Left ventricle myocardium inferior (tissue), 1 donor: ENCODE measurements at regions not wholly inside any gene's neighbourhood (a gene's known extent, or its start where the extent isn't known, plus 50 kb on each side); places are given as distances from the start of the nearest gene placed in this dataset.

Source experiments
- DNase-seq: peaks from one replicate; pipeline ENCODE4 v3.0.0-alpha.2; 2020
- H3K27ac ChIP-seq: fragments of 200-600 bp; replicated peaks from 2 replicates; pipeline ENCODE4 v1.8.0; 2021
- H3K27me3 ChIP-seq: fragments of 200-600 bp; 2 replicates; pipeline ENCODE4 v1.8.0; 2021; ENCODE audit warnings: low read depth
- H3K36me3 ChIP-seq: fragments of 200-600 bp; 2 replicates; pipeline ENCODE4 v1.8.0; 2021
- H3K4me1 ChIP-seq: fragments of 200-600 bp; 2 replicates; pipeline ENCODE4 v1.8.0; 2021
- H3K4me3 ChIP-seq: fragments of 200-600 bp; 2 replicates; pipeline ENCODE4 v1.8.0; 2021; ENCODE audit warnings: mild to moderate bottlenecking, moderate library complexity
- H3K9me3 ChIP-seq: fragments of 200-600 bp; replicated peaks from 2 replicates; pipeline ENCODE4 v1.8.0; 2021
- intact Hi-C: fragments of 100-400 bp; cut with micrococcal nuclease; formaldehyde crosslinking; loops from one replicate; pipeline ENCODE4 v1.11.0; 2022
- TF ChIP-seq, protein P1 (sequence below): fragments of 200-600 bp; IDR thresholded peaks from 2 replicates; pipeline ENCODE4 v1.8.0; 2021; ENCODE audit warnings: antibody characterized with exemption, mild to moderate bottlenecking, borderline replicate concordance
- donor health status: DM: no; HTN: yes; CAD: no; lungs with severe emphysema.

DNA sequence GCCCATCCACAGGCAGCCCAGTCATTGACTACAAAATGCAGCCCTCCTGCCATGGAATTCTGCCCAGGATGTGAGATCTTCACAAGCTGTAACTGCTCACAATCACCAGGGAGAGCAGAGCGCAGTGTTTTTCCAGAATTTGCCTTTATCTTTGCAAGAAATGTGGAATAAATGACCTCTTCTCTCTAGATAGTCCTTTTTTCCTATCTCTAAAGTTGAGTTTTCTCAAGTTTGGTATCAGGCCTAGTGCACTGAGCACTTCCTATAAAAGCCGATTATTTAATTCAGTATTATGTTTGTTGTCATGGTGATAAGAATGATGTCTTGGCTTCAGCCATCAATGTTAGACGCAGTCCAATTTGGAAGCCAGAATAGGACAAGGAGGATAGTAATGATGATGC is 246.9 kb upstream of the IRF2BP2 start:
- no peak overlapping the region for H3K4me3 ChIP-seq
- DNase-seq: no peak
- no peaks in the 10 kb centered on the region for H3K36me3 ChIP-seq
- no peaks in the 10 kb centered on the region for H3K27me3 ChIP-seq
- TF ChIP-seq, protein P1, sequence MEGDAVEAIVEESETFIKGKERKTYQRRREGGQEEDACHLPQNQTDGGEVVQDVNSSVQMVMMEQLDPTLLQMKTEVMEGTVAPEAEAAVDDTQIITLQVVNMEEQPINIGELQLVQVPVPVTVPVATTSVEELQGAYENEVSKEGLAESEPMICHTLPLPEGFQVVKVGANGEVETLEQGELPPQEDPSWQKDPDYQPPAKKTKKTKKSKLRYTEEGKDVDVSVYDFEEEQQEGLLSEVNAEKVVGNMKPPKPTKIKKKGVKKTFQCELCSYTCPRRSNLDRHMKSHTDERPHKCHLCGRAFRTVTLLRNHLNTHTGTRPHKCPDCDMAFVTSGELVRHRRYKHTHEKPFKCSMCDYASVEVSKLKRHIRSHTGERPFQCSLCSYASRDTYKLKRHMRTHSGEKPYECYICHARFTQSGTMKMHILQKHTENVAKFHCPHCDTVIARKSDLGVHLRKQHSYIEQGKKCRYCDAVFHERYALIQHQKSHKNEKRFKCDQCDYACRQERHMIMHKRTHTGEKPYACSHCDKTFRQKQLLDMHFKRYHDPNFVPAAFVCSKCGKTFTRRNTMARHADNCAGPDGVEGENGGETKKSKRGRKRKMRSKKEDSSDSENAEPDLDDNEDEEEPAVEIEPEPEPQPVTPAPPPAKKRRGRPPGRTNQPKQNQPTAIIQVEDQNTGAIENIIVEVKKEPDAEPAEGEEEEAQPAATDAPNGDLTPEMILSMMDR: no peak
- H3K27ac ChIP-seq: peak overlapping the region; percentile 77
- H3K4me1 ChIP-seq: peaks cover 9% of the 10 kb centered on the region
- H3K9me3 ChIP-seq: peaks cover 10% of the 10 kb centered on the region
- intact Hi-C loops: no loop called here

GRCh38 chr1:234855851-234856250 is 245.9 kb upstream of the IRF2BP2 start:
- no peaks in the 10 kb centered on the region for H3K27me3 ChIP-seq
- H3K27ac ChIP-seq: peak overlapping the region; percentile 77
- H3K36me3 ChIP-seq: no peaks in the 10 kb centered on the region
- H3K9me3 ChIP-seq: peaks cover 4% of the 10 kb centered on the region
- peaks cover 14% of the 10 kb centered on the region for H3K4me1 ChIP-seq
- intact Hi-C loops: no loop called here
- DNase-seq: no peak
- no peak overlapping the region for H3K4me3 ChIP-seq
- TF ChIP-seq, protein P1: no peak

- Histone ChIP-seq H3K27me3 (no peaks in the 10 kb centered on the region), H3K4me3 (no peak overlapping the region), H3K9me3 (no peaks in the 10 kb centered on the region), H3K27ac (no peak overlapping the region), H3K4me1 (peaks cover 14% of the 10 kb centered on the region), H3K36me3 (no peaks in the 10 kb centered on the region)
- no peak for DNase-seq
- TF ChIP-seq, protein P1: no peak
- intact Hi-C loops: no loop called here
Observed at GRCh38 chr1:234854645-234855039, 244.7 kb upstream of the IRF2BP2 start.

- H3K9me3 ChIP-seq: no peaks in the 10 kb centered on the region
- TF ChIP-seq, protein P1: no peak
- H3K27me3 ChIP-seq: no peaks in the 10 kb centered on the region
- H3K36me3 ChIP-seq: no peaks in the 10 kb centered on the region
- intact Hi-C loops: no loop called here
- no peak overlapping the region for H3K27ac ChIP-seq
- no peak overlapping the region for H3K4me3 ChIP-seq
- no peak for DNase-seq
- H3K4me1 ChIP-seq: peaks cover 15% of the 10 kb centered on the region
Observed at GRCh38 chr1:234853906-234854644, 244.1 kb upstream of the IRF2BP2 start.

DNA sequence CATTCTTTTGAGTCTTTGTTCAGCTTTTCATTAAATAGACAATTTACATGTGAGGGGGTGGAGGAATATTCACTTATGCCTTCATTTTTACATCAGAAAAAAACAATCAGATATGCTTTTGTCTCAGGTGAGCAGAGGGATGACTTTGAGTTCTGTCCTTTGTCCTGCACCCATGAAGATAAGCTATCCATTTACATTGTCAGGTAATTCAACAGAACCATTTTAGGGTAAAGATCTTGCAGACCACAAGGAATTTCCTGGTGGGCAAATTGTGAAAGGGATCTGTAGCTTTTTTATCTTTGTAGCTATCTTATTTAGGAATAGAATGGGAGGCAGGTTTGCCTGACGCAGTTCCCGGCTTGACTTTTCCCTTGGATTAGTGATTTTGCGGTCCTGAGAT is 242.7 kb upstream of the IRF2BP2 start:
- no peak for DNase-seq
- intact Hi-C loops: no loop called here
- Histone ChIP-seq H3K4me3 (no peak overlapping the region), H3K9me3 (no peaks in the 10 kb centered on the region), H3K36me3 (no peaks in the 10 kb centered on the region), H3K4me1 (peaks cover 19% of the 10 kb centered on the region), H3K27me3 (no peaks in the 10 kb centered on the region), H3K27ac (no peak overlapping the region)
- TF ChIP-seq, protein P1: no peak
